C4-2B (cell line): ENCODE measurements at regions not wholly inside any gene's neighbourhood (a gene's known extent, or its start where the extent isn't known, plus 50 kb on each side); places are given as distances from the start of the nearest gene placed in this dataset.

Experiments used
- CTCF ChIP-seq: fragments of 450-650 bp; conservative IDR thresholded peaks from 2 replicates; pipeline ENCODE4 v1.5.1; 2017; ENCODE audit warnings: mild to moderate bottlenecking
- ZFX ChIP-seq: fragments of 450-650 bp; IDR thresholded peaks from 2 replicates; pipeline ENCODE4 v1.6.1; 2017

GRCh38 chr19:28465371-28466086 lies 747.4 kb downstream of the UQCRFS1 start:
- TF ChIP-seq CTCF (no peak), ZFX (no peak)
